ENCODE measurements at regions not wholly inside any gene's neighbourhood (a gene's known extent, or its start where the extent isn't known, plus 50 kb on each side); places are given as distances from the start of the nearest gene placed in this dataset.

GRCh38 chr5:106825374-106825773 lies 845.4 kb downstream of the EFNA5 start:
- FAIRE-seq (no peak), DNase-seq (ENCODE audit: low read depth) (peak; percentile 1)
- H3K27ac Mint-ChIP-seq (ENCODE audit: unreplicated experiment): no peak overlapping the region
- TF ChIP-seq CTCF (IDR thresholded peaks at IDR 0.05; ENCODE audit: insufficient read depth, low read depth, low read length) (no peak), EZH2 (IDR thresholded peaks at IDR 0.05; ENCODE audit: insufficient read depth, low read length) (no peak)
- H3K4me1 Mint-ChIP-seq (ENCODE audit: low read depth, unreplicated experiment): peaks cover 10% of the 10 kb centered on the region
- H3K27me3 ChIP-seq (ENCODE audit: insufficient read depth, low read length): no peaks in the 10 kb centered on the region
- H4K20me1 ChIP-seq (ENCODE audit: insufficient read depth, low read length): no peaks in the 10 kb centered on the region
- H3K27ac ChIP-seq (ENCODE audit: low read depth, low read length): no peak overlapping the region
- H2AFZ ChIP-seq (ENCODE audit: low read depth, low read length): no peak overlapping the region
- no peaks in the 10 kb centered on the region for H3K9me3 ChIP-seq (ENCODE audit: insufficient read depth, low read depth, low read length)
- H3K36me3 ChIP-seq (ENCODE audit: insufficient read depth, low read length): no peaks in the 10 kb centered on the region
- no peak overlapping the region for H3K4me3 Mint-ChIP-seq (ENCODE audit: unreplicated experiment)
- H3K4me1 ChIP-seq (ENCODE audit: insufficient read depth, low read length): no peaks in the 10 kb centered on the region
- H3K36me3 Mint-ChIP-seq (ENCODE audit: low read depth, unreplicated experiment): no peaks in the 10 kb centered on the region
- no peak overlapping the region for H3K9ac ChIP-seq (ENCODE audit: low read length)
- H3K79me2 ChIP-seq (ENCODE audit: insufficient read depth, low read length): no peaks in the 10 kb centered on the region
- H3K9me3 Mint-ChIP-seq (ENCODE audit: unreplicated experiment): no peaks in the 10 kb centered on the region
- no peak overlapping the region for H3K4me3 ChIP-seq (ENCODE audit: insufficient read depth, low read depth, low read length)
- no peak overlapping the region for H3K4me2 ChIP-seq (ENCODE audit: low read length)
- H3K27me3 Mint-ChIP-seq (ENCODE audit: low read depth, unreplicated experiment): no peaks in the 10 kb centered on the region

- no peak overlapping the region for H3K27ac ChIP-seq (ENCODE audit: low read depth, low read length)
- no peak overlapping the region for H3K4me3 ChIP-seq (ENCODE audit: insufficient read depth, low read depth, low read length)
- H3K4me1 Mint-ChIP-seq (ENCODE audit: low read depth, unreplicated experiment): peaks cover 10% of the 10 kb centered on the region
- no peaks in the 10 kb centered on the region for H3K9me3 ChIP-seq (ENCODE audit: insufficient read depth, low read depth, low read length)
- no peak overlapping the region for H3K9ac ChIP-seq (ENCODE audit: low read length)
- H3K27ac Mint-ChIP-seq (ENCODE audit: unreplicated experiment): no peak overlapping the region
- no peak overlapping the region for H2AFZ ChIP-seq (ENCODE audit: low read depth, low read length)
- no peak overlapping the region for H3K4me2 ChIP-seq (ENCODE audit: low read length)
- no peaks in the 10 kb centered on the region for H3K79me2 ChIP-seq (ENCODE audit: insufficient read depth, low read length)
- FAIRE-seq (no peak), DNase-seq (ENCODE audit: low read depth) (no peak)
- TF ChIP-seq EZH2 (IDR thresholded peaks at IDR 0.05; ENCODE audit: insufficient read depth, low read length) (no peak), CTCF (IDR thresholded peaks at IDR 0.05; ENCODE audit: insufficient read depth, low read depth, low read length) (no peak)
- no peaks in the 10 kb centered on the region for H3K9me3 Mint-ChIP-seq (ENCODE audit: unreplicated experiment)
- no peaks in the 10 kb centered on the region for H3K27me3 ChIP-seq (ENCODE audit: insufficient read depth, low read length)
- no peaks in the 10 kb centered on the region for H4K20me1 ChIP-seq (ENCODE audit: insufficient read depth, low read length)
- H3K4me3 Mint-ChIP-seq (ENCODE audit: unreplicated experiment): no peak overlapping the region
- no peaks in the 10 kb centered on the region for H3K4me1 ChIP-seq (ENCODE audit: insufficient read depth, low read length)
- H3K36me3 Mint-ChIP-seq (ENCODE audit: low read depth, unreplicated experiment): no peaks in the 10 kb centered on the region
- H3K36me3 ChIP-seq (ENCODE audit: insufficient read depth, low read length): no peaks in the 10 kb centered on the region
- H3K27me3 Mint-ChIP-seq (ENCODE audit: low read depth, unreplicated experiment): no peaks in the 10 kb centered on the region
These were observed 847.9 kb downstream of the EFNA5 start for GRCh38 chr5:106822851-106823250.

GRCh38 chr5:106818552-106818951 lies 852.2 kb downstream of the EFNA5 start:
- FAIRE-seq (no peak), DNase-seq (ENCODE audit: low read depth) (no peak)
- H3K27me3 Mint-ChIP-seq (ENCODE audit: low read depth, unreplicated experiment): no peaks in the 10 kb centered on the region
- H3K9me3 ChIP-seq (ENCODE audit: insufficient read depth, low read depth, low read length): no peaks in the 10 kb centered on the region
- peaks cover 2% of the 10 kb centered on the region for H3K4me1 Mint-ChIP-seq (ENCODE audit: low read depth, unreplicated experiment)
- H3K36me3 Mint-ChIP-seq (ENCODE audit: low read depth, unreplicated experiment): no peaks in the 10 kb centered on the region
- H3K4me3 ChIP-seq (ENCODE audit: insufficient read depth, low read depth, low read length): no peak overlapping the region
- H3K4me1 ChIP-seq (ENCODE audit: insufficient read depth, low read length): no peaks in the 10 kb centered on the region
- H3K4me2 ChIP-seq (ENCODE audit: low read length): no peak overlapping the region
- H2AFZ ChIP-seq (ENCODE audit: low read depth, low read length): no peak overlapping the region
- no peaks in the 10 kb centered on the region for H3K27me3 ChIP-seq (ENCODE audit: insufficient read depth, low read length)
- no peaks in the 10 kb centered on the region for H3K79me2 ChIP-seq (ENCODE audit: insufficient read depth, low read length)
- TF ChIP-seq CTCF (IDR thresholded peaks at IDR 0.05; ENCODE audit: insufficient read depth, low read depth, low read length): no peak
- no peak for TF ChIP-seq EZH2 (IDR thresholded peaks at IDR 0.05; ENCODE audit: insufficient read depth, low read length)
- H4K20me1 ChIP-seq (ENCODE audit: insufficient read depth, low read length): no peaks in the 10 kb centered on the region
- H3K27ac Mint-ChIP-seq (ENCODE audit: unreplicated experiment): no peak overlapping the region
- no peak overlapping the region for H3K27ac ChIP-seq (ENCODE audit: low read depth, low read length)
- H3K36me3 ChIP-seq (ENCODE audit: insufficient read depth, low read length): no peaks in the 10 kb centered on the region
- H3K9me3 Mint-ChIP-seq (ENCODE audit: unreplicated experiment): no peaks in the 10 kb centered on the region
- no peak overlapping the region for H3K4me3 Mint-ChIP-seq (ENCODE audit: unreplicated experiment)
- H3K9ac ChIP-seq (ENCODE audit: low read length): no peak overlapping the region

Measured in astrocyte (in vitro differentiated cells and primary cell).